ENCODE measurements at regions not wholly inside any gene's neighbourhood (a gene's known extent, or its start where the extent isn't known, plus 50 kb on each side); places are given as distances from the start of the nearest gene placed in this dataset.

GRCh38 chr22:49586873-49587272 is 240.8 kb downstream of the BRD1 start:
- no peak for TF ChIP-seq CTCF (conservative IDR thresholded peaks at IDR 0.05)
- H3K9me3 Mint-ChIP-seq, result no peaks in the 10 kb centered on the region
- H3K27me3 Mint-ChIP-seq (ENCODE audit: low read depth), result no peaks in the 10 kb centered on the region
- H3K27ac Mint-ChIP-seq (ENCODE audit: unreplicated experiment), result no peak overlapping the region
- DNase-seq (ENCODE audit: low read depth, low spot score), result no peak
- peaks cover 4% of the 10 kb centered on the region for H3K4me1 Mint-ChIP-seq
- H3K4me3 Mint-ChIP-seq, result no peak overlapping the region
- no peaks in the 10 kb centered on the region for H3K36me3 Mint-ChIP-seq (ENCODE audit: low read depth)

- no peak for TF ChIP-seq CTCF (conservative IDR thresholded peaks at IDR 0.05)
- DNase-seq (ENCODE audit: low read depth, low spot score), result no peak
- no peak overlapping the region for H3K27ac Mint-ChIP-seq (ENCODE audit: unreplicated experiment)
Measured at GRCh38 chr22:49586244-49586748, 241.4 kb downstream of the BRD1 start.

DNA sequence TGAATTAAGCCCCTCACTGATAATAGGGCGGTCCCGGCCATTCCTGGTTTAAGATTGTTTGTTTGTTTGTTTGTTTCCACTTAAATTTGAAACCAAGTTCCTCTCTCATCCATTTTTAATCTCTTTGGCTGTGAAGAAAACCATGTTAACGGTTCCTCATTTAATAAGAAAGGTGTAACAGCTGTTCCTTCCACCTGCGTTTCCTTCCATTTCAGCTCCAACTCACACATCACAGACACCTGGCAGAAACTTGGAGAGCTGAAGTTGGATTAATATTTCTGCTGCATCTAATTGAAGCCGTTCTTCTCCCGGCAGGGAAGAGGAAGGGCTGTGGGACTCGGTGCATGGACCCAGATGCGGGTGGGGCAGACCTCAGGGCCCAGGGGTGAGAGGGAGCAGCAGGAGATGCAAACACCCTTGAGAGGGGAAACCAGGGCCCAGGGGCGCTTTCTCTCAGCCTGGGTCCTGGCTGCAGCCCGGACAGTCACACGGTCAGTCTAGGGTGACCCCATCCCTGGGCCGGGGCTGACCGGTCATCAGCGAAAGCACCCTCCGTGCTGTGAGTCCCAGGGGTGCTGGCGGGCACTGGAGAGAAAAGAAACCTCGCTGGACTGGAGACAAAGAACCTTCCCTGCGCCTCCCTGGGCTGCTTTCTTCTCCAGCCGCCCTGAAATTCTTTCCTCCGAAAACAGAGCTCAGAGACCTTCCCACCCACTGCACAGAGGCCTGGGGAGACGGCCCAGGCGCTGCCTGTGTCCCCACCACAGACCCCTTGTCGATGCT is 242.0 kb downstream of the BRD1 start:
- no peaks in the 10 kb centered on the region for H3K9me3 Mint-ChIP-seq
- H3K4me1 Mint-ChIP-seq, result peaks cover 4% of the 10 kb centered on the region
- TF ChIP-seq CTCF (conservative IDR thresholded peaks at IDR 0.05), result no peak
- DNase-seq (ENCODE audit: low read depth, low spot score), result no peak
- no peak overlapping the region for H3K4me3 Mint-ChIP-seq
- no peaks in the 10 kb centered on the region for H3K27me3 Mint-ChIP-seq (ENCODE audit: low read depth)
- H3K36me3 Mint-ChIP-seq (ENCODE audit: low read depth), result no peaks in the 10 kb centered on the region
- H3K27ac Mint-ChIP-seq (ENCODE audit: unreplicated experiment), result no peak overlapping the region

More at GRCh38 chr22:49586244-49586748, 241.4 kb downstream of the BRD1 start:
- no peaks in the 10 kb centered on the region for H3K36me3 Mint-ChIP-seq (ENCODE audit: low read depth)
- H3K9me3 Mint-ChIP-seq, result no peaks in the 10 kb centered on the region
- no peaks in the 10 kb centered on the region for H3K27me3 Mint-ChIP-seq (ENCODE audit: low read depth)
- no peak overlapping the region for H3K4me3 Mint-ChIP-seq
- H3K4me1 Mint-ChIP-seq, result peaks cover 4% of the 10 kb centered on the region

DNA sequence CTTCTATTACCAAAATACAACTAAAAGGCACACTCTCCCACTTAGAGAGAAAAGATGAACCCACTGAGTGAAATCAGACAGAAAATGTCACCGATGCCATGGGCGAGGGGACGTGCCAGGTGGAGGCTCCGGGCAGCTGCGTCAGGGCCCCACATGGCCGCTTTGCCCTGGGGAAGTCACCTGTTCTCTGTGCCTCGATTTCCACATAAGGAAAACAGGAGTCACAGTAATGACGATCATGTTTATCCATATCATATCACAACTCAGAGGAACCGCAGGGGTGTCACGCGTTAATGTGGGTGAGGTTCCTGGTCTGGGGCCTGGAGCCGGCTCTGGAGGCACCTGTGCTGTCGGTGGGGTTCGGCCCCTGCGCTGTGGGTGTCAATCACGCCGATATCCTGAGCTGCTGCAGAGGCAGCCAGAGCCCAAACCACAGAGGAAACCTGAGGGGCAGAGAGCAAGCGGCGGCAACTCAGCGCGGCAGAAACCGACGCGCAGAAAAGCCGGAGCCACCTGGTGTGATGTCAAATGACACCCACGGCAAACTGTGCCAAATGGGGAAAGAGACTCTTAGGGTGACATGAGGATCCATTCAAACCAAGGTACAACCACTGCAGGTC is 243.7 kb downstream of the BRD1 start:
- Mint-ChIP-seq H3K4me3 (no peak overlapping the region), H3K9me3 (no peaks in the 10 kb centered on the region), H3K27me3 (ENCODE audit: low read depth) (no peaks in the 10 kb centered on the region), H3K4me1 (peaks cover 4% of the 10 kb centered on the region), H3K36me3 (ENCODE audit: low read depth) (no peaks in the 10 kb centered on the region), H3K27ac (ENCODE audit: unreplicated experiment) (no peak overlapping the region)
- DNase-seq (ENCODE audit: low read depth, low spot score), result no peak
- TF ChIP-seq CTCF (conservative IDR thresholded peaks at IDR 0.05), result no peak

GRCh38 chr22:49583341-49583740 is 244.3 kb downstream of the BRD1 start:
- Mint-ChIP-seq H3K36me3 (ENCODE audit: low read depth) (no peaks in the 10 kb centered on the region), H3K4me3 (no peak overlapping the region), H3K9me3 (peaks cover 3% of the 10 kb centered on the region), H3K27ac (ENCODE audit: unreplicated experiment) (no peak overlapping the region), H3K4me1 (peaks cover 4% of the 10 kb centered on the region), H3K27me3 (ENCODE audit: low read depth) (no peaks in the 10 kb centered on the region)
- no peak for TF ChIP-seq CTCF (conservative IDR thresholded peaks at IDR 0.05)
- DNase-seq (ENCODE audit: low read depth, low spot score), result no peak

Data from neural crest cell (in vitro differentiated cells).